Astrocyte (in vitro differentiated cells and primary cell): ENCODE measurements at regions not wholly inside any gene's neighbourhood (a gene's known extent, or its start where the extent isn't known, plus 50 kb on each side); places are given as distances from the start of the nearest gene placed in this dataset.

Source experiments
- EZH2 ChIP-seq: IDR thresholded peaks from 2 replicates; pipeline ENCODE4 v1.6.1; 2012; ENCODE audit warnings: mild to moderate bottlenecking, low read length, inconsistent platforms; ENCODE audit not compliant: insufficient read depth
- TF ChIP-seq, protein P1 (sequence below): IDR thresholded peaks from 2 replicates; pipeline ENCODE4 v1.5.1; 2011; ENCODE audit warnings: low read depth, mild to moderate bottlenecking, inconsistent platforms, low read length, moderate library complexity; ENCODE audit not compliant: insufficient read depth

DNA sequence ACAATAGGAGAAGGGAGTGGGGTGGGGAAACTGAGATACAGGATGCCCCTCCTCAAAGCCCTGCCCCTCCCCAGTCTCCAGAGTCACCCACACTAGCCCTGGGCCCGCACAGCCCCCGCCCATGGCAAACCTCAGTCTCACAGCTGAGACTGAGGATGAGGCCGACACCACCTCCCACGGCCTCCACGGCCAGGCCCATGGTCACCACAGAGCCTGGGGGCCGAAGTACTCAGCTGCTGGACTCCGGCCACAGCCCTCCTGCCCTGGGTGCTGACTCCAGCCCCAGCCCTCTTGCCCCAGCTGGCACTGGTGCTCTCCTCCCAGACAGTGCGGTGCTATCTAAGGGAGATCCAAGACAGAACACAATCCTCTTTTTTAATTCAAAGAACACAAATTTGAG, 176.1 kb downstream of the TTLL2 start:
- TF ChIP-seq, protein P1, sequence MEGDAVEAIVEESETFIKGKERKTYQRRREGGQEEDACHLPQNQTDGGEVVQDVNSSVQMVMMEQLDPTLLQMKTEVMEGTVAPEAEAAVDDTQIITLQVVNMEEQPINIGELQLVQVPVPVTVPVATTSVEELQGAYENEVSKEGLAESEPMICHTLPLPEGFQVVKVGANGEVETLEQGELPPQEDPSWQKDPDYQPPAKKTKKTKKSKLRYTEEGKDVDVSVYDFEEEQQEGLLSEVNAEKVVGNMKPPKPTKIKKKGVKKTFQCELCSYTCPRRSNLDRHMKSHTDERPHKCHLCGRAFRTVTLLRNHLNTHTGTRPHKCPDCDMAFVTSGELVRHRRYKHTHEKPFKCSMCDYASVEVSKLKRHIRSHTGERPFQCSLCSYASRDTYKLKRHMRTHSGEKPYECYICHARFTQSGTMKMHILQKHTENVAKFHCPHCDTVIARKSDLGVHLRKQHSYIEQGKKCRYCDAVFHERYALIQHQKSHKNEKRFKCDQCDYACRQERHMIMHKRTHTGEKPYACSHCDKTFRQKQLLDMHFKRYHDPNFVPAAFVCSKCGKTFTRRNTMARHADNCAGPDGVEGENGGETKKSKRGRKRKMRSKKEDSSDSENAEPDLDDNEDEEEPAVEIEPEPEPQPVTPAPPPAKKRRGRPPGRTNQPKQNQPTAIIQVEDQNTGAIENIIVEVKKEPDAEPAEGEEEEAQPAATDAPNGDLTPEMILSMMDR: no peak
- TF ChIP-seq EZH2: no peak
